ENCODE measurements at regions not wholly inside any gene's neighbourhood (a gene's known extent, or its start where the extent isn't known, plus 50 kb on each side); places are given as distances from the start of the nearest gene placed in this dataset.
"Not testable (repeated sequence)": the region's sequence is repeated elsewhere in the genome, so short reads cannot be mapped to it uniquely, and the experiment has no call there.

DNA sequence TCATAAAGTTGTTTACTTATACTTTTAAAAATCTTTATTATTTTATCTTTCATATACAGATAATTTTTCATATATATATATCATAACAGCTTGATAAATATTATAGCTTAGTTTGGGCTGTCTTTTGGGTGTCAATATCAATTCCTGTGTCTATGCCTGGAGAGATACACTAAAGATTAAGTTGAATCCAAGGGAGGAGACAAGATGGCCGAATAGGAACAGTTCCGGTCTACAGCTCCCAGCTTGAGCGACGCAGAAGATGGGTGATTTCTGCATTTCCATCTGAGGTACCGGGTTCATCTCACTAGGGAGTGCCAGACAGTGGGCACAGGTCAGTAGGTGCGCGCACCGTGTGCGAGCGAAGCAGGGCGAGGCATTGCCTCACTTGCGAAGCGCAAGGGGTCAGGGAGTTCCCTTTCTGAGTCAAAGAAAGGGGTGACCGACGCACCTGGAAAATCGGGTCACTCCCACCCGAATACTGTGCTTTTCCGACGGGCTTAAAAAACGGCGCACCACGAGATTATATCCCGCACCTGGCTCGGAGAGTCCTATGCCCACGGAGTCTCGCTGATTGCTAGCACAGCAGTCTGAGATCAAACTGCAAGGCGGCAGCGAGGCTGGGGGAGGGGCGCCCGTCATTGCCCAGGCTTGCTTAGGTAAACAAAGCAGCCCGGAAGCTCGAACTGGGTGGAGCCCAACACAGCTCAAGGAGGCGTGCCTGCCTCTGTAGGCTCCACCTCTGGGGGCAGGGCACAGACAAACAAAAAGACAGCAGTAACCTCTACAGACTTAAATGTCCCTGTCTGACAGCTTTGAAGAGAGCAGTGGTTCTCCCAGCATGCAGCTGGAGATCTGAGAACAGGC, 388.8 kb upstream of the FAR2 start:
- BruUV-seq (replicated peaks); H3K36me3 ChIP-seq (ENCODE audit: control insufficient read depth in 2 of 2, insufficient read depth in 2 of 2, low read length in 1 of 2); H3K27me3 ChIP-seq (replicated peaks in 1 of 2; ENCODE audit: control insufficient read depth in 2 of 2, insufficient read depth in 2 of 2, low read length in 1 of 2); H3K79me2 ChIP-seq (ENCODE audit: control insufficient read depth, insufficient read depth, low read length); H4K20me1 ChIP-seq (ENCODE audit: control insufficient read depth, insufficient read depth); H3K4me1 ChIP-seq (ENCODE audit: control insufficient read depth, insufficient read depth, low read length); H3K9ac ChIP-seq (ENCODE audit: control insufficient read depth, insufficient read depth, low read length); in situ Hi-C loops (cut with MboI); CTCF ChIA-PET; POLR2A ChIA-PET; H3K4me3 ChIP-seq; FAIRE-seq; H2AFZ ChIP-seq (ENCODE audit: control insufficient read depth, low read depth, low read length); DNase-seq (ENCODE audit: low read depth, low spot score); H3K9me3 ChIP-seq (replicated peaks; ENCODE audit: control insufficient read depth, insufficient read depth, low read length); intact Hi-C loops (cut with micrococcal nuclease; ENCODE audit: unreplicated experiment); H3K27ac ChIP-seq (ENCODE audit: control insufficient read depth, insufficient read depth); SMC1A ChIA-PET (ENCODE audit: uncharacterized antibody, unreplicated experiment); H3K4me2 ChIP-seq (ENCODE audit: control insufficient read depth, insufficient read depth); ATAC-seq: not testable (repeated sequence)
- WGBS (ENCODE audit: insufficient coverage, insufficient replicate concordance, low lambda C conversion rate, missing lambda C conversion rate), result 60% methylated on average over 33 of the region's 33 CpGs
- RAD21 ChIA-PET (ENCODE audit: unreplicated experiment), result interaction anchor here (0.6 kb wide), 1 partner anchor 17 kb away, joined by 3 read pairs; no protein-coding TSS in a partner anchor

DNA sequence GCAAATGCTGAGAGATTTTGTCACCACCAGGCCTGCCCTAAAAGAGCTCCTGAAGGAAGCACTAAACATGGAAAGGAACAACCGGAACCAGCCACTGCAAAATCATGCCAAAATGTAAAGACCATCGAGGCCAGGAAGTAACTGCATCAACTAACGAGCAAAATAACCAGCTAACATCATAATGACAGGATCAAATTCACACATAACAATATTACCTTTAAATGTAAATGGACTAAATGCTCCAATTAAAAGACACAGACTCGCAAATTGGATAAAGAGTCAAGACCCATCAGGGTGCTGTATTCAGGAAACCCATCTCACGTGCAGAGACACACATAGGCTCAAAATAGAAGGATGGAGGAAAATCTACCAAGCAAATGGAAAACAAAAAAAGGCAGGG, 387.2 kb upstream of the FAR2 start:
- H3K27me3 ChIP-seq (replicated peaks in 1 of 2; ENCODE audit: control insufficient read depth in 2 of 2, insufficient read depth in 2 of 2, low read length in 1 of 2); RAD21 ChIA-PET (ENCODE audit: unreplicated experiment); ATAC-seq; H4K20me1 ChIP-seq (ENCODE audit: control insufficient read depth, insufficient read depth); H3K4me3 ChIP-seq; DNase-seq (ENCODE audit: low read depth, low spot score); H3K27ac ChIP-seq (ENCODE audit: control insufficient read depth, insufficient read depth); H3K36me3 ChIP-seq (ENCODE audit: control insufficient read depth in 2 of 2, insufficient read depth in 2 of 2, low read length in 1 of 2); H3K9me3 ChIP-seq (replicated peaks; ENCODE audit: control insufficient read depth, insufficient read depth, low read length); BruUV-seq (replicated peaks); in situ Hi-C loops (cut with MboI); H3K79me2 ChIP-seq (ENCODE audit: control insufficient read depth, insufficient read depth, low read length); H2AFZ ChIP-seq (ENCODE audit: control insufficient read depth, low read depth, low read length); CTCF ChIA-PET; H3K9ac ChIP-seq (ENCODE audit: control insufficient read depth, insufficient read depth, low read length); H3K4me1 ChIP-seq (ENCODE audit: control insufficient read depth, insufficient read depth, low read length); intact Hi-C loops (cut with micrococcal nuclease; ENCODE audit: unreplicated experiment); POLR2A ChIA-PET; SMC1A ChIA-PET (ENCODE audit: uncharacterized antibody, unreplicated experiment); H3K4me2 ChIP-seq (ENCODE audit: control insufficient read depth, insufficient read depth); FAIRE-seq: not testable (repeated sequence)
- WGBS (ENCODE audit: insufficient coverage, insufficient replicate concordance, low lambda C conversion rate, missing lambda C conversion rate), result 24% methylated on average over 5 of the region's 5 CpGs
